ENCODE measurements at regions not wholly inside any gene's neighbourhood (a gene's known extent, or its start where the extent isn't known, plus 50 kb on each side); places are given as distances from the start of the nearest gene placed in this dataset.
A peak's percentile ranks its signal among the peaks of the same experiment; 100 is the strongest.
"Not testable (repeated sequence)": the region's sequence is repeated elsewhere in the genome, so short reads cannot be mapped to it uniquely, and the experiment has no call there.

DNA sequence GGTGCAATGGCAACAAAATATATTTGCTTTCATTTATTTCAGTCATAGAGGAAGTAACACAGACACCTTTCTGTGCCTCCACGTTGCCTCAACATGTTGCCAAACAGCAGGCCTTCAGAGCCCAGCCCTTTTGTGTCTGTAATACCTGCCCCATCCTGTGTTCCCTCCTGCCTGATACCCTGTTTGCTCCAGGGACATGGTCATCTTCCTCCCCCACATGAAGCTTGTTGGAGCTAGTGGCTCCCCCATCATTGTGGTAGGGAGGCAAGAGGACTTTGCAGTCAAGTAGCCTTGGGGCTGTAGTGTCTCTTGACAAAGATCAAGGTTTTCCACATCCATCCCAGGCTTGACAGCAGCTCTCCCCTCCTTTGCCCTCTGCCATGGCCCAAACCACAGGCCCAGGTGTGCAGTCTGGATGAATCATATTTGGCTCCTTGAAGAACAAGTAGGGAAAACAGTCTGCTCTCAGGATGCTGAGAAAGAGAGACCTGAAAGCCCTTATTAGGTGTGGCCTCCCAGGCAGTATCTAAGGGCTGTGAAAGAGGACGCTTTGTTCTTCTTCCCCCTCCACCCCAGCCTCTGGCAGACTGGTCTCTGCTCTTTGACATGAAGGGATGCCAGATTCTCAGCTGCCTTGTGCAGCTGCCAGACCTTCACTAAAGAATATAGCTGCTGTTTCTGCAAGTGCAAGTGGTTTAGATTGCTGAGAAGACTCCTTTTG, 329.0 kb downstream of the C12orf75 start:
- DNase-seq = no peak

DNA sequence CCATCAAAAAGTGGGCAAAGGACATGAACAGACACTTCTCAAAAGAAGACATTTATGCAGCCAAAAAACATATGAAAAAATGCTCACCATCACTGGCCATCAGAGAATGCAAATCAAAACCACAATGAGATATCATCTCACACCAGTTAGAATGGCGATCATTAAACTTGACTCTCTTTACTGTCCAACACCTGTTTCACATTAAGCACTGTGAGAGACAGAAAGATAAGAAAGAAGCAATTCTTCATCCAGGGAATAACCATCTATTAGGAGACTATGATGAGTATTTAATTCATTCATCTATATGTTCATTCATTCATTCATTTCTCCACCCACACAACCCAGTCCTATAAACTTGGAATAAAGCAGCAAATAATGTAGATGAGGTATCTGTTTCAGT, 334.3 kb downstream of the C12orf75 start:
- not testable (repeated sequence) for DNase-seq

DNA sequence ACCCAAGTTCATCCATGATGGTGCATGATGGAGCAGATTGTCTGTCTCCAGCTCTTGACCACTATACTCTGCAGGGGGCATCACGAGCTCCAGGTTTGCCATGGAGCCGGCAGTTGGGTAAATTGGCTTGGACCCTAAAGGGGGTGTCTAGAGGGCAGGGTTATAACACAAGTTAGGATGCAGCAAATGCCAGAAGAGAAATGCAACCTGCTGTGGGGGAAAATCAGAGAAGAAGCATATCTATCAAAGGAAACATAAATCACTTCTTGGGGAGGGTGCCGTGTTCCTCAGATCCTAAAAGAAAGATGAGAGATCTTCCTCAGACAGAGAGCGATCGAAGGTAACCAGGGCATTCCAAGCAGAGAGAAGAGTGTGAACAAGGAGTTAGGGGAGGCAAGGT, 334.9 kb downstream of the C12orf75 start:
- no peak for DNase-seq

DNA sequence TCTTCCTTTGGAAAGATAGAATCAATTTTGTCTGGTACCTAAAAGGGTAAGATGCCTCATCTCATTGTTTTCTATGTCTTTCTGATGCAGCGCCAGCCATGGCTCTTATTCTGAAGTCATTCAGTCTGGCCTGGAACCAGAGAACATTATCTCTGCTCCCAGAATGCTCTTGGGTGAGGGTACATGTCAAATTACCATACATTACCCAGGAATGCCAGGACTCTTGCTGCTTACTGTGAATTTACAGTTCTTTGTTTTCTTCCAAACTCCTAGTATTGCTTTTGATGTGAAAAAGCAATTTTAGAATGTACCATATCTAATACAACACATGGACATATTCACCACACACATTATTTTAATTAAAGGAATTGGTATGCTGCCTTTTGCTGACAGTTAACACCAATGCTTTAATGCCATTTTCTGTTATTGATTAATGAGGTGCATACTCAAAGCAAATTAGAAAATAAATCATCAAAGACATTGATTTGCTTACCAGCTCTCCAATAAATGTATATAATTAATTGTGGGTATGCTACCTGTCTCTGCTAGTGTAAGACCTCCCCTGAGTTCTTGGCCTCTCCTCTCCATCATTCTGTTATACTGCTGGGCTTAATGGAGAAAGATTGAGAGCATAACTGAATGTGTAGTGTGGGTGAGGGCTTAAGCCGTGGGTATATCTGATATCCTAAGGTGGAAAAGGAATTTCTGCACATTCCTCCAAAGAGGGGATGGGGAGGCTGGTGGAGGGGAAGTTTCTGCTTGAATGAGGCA, 337.7 kb downstream of the C12orf75 start:
- no peak for DNase-seq

DNA sequence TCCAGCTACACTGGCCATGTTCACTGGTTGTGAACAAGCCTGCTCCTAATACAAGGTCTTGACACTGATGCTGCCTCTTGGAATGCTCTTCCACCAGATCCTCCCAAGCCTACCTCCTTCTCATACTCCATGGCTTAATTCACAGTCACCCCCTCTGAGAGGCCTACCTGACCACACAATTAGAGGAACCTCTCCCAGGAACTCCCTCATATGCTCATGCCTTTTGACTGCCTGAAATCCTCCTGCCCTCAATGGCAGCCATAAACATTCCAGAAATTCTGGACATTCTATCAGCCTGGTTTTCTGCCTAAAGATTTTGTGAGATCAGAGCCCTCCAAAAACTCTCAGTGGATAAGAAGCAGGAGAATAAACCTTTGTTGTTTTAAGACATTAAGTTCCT, 340.2 kb downstream of the C12orf75 start:
- DNase-seq = no peak

DNA sequence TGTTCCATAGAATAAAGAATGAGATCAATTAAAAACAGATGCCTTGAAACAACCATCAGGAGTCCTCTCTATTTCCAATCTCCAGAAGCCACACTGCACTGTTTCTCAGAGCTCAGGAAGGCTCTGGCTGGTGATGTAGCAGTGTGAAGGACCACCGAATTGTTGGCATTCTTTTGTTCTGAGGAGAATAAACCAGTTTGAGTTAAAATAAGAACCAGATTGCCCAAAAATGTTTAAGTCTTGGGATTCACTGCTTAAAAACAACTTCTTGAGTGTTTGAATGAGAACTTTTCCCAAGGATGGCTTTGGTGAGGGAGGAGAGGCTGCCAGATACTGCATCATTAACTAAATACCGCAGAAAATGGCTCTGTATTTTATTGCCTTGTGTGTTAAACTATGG, 341.2 kb downstream of the C12orf75 start:
- DNase-seq = no peak

DNA sequence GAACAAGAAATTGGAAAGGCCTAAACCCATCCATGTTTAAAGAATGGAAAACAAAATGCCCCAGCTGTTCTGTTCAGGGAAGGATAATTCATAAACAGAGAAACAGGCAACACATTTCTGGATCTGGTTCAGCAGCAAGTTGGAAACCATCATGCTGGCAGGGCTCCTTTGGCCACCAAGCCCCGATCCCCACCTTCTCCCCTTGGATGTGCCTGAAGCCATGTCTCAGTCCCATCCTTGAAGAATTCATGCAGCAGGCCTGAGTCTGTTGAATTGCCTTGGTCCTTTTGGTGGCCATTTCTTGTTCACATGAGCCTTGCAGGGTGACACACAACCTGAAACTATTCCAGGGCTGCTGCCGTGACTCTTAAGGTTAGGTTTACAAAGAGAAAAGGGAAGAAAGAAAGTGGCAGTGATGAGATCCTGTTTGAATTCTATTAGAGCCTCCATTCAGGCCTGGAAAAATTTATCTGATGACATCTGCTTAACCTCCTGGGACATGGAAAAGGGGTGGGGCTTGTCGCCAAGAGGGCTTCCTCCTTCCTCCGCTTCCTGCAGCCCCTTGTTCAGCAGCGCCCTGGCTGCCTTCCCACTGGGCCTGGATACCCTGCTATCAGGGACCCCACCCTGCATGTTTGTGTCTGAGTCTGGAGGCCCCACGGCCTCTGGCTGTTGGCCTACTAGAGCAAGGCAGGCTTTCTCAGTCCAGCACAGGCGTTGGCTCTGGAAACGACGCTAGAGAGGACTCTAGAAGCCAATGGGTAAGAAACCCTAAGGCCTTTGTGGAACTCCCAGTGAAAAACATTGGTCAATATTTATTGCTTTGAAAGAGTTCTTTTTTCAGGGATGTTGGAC, 341.9 kb downstream of the C12orf75 start:
- no peak for DNase-seq

DNA sequence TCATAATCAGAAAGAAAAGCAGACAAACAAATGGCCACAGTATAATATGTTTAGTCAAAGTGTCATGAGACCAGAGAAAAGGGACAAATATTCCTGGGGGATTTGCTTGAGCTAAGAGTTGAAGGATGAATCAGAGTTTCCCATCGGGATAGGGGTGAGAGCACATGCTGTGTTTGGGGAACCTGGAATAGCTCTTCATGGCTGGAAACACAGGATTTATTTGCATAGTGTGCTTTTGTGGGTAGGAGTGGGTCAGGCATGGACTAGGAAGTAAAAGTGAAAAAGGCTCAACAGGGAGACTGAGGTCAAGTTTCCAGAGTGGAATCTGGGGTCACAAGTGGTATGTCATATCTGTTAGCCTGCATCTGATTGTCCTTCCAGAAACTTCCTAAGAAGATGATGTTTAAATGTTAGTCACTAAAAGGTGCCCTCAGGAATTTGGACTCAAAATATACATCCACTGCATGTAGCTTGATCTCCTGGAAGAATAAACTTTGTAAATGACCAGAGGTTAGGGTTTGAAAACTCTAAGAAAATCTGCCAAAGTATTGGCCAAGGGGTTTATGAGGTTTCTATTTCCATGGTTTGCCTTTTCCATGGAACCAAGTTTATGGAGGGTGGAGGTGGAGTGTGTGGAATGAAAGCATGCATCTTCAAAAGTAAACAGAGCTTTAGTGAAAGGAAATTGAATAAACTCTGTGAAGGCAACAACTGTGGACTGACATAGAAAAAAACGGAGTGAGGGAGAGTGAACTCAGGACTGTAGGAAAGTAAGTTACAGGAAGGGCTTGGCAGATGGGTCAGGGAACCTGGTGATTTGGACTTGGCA, 344.6 kb downstream of the C12orf75 start:
- no peak for DNase-seq

DNA sequence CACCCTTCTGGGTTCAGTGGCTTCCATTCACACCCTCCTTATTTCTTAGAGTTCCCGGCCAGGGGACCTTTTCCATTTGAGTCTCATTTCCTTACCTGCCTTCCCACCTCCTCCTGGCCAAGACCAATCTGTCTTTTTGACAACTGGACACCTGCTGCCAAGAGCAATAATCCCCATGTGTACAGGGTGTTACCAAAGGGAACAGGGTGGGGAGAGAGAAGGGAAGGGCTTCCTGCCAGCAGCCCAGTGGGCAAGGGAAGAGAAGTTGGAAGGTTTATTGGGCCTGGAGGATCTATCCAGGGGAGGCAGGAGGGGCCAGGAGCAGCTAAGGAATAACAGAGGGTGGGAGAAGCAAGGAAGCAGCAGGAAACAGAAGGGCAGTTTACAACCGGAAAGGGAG, 346.2 kb downstream of the C12orf75 start:
- no peak for DNase-seq

DNA sequence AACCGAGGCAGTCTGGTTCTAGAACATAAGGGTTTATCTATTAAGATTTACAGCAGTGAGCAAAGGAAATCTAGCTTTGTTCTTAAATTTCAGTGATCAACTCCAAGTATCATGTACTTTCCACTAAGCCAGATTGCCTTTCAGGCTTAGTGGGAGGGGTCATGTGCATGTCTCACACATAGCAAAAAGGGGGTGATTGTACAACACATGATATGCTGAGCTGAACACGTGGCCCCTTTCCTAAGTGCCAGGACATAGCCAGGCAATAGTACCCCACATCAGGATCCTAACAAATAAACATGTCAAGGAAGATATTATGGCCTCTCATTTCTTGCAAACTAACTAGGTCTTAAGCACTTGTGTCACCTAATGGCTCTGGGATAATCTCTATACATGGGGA, 347.2 kb downstream of the C12orf75 start:
- no peak for DNase-seq

DNA sequence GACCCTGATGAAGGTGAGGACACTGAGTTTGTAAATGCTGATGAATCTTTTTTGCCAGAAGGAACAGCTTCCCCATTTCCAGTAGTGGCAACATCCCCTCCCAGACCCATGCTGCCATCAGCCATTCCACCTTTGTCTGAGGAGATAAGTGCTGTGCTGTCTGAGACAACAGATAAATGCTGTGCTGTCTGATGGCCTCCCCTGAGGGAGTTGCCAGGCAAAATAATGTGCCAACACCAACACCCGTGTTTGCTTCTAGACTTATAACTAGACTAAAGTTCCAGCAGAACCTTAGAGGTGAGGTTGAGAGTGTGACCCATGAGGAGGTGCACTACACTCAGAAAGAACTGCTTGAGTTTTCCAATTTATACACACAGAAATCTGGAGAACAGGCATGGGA, 349.5 kb downstream of the C12orf75 start:
- no peak for DNase-seq

DNA sequence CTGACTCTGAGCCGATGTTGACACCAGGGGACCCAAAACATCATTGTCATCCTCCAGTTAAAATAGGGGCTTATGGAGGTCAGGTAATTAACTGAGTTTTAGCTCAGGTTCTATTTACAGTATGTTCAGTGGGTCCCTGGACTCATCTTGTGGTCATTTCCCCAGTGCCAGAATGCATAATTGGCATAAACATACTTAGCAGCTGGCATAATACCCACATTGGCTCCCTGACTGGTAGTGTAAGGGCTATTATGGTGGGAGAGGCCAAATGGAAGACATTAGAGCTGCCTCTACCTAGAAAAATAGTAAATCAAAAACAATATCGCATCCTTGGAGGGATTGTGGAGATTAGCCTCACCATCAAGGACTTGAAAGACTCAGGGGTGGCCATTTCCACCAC, 350.9 kb downstream of the C12orf75 start:
- no peak for DNase-seq

DNA sequence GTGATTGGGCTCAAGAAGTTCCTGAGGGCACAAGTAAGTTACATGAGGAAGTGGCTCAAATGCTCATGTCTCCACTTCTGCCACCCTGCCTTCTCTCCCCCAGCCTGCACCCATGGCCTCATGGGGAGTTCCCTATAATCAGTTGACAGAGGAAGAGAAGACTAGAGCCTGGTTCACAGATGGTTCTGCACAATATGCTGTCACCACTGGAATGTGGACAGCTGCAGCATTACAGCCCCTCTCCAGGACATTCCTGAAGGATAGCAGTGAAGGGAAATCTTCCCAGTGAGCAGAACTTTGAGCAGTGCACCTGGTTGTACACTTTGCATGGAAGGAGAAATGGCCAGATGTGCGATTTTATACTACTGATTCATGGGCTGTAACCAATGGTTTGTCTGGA, 352.3 kb downstream of the C12orf75 start:
- DNase-seq = not testable (repeated sequence)

DNA sequence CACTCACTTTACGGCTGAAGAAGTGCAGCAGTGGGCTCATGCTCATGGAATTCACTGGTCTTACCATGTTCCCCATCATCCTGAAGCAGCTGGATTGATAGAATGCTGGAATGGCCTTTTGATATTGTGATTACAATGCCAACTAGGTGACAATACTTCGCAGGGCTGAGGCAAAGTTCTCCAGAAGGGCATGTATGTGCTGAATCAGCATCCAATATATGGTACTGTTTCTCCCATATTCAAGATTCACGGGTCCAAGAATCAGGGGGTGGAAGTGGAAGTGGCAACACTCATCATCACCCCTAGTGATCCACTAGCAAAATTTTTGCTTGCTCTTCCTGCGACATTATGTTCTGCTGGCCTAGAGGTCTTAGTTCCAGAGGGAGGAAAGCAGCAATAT, 353.3 kb downstream of the C12orf75 start:
- DNase-seq = not testable (repeated sequence)

DNA sequence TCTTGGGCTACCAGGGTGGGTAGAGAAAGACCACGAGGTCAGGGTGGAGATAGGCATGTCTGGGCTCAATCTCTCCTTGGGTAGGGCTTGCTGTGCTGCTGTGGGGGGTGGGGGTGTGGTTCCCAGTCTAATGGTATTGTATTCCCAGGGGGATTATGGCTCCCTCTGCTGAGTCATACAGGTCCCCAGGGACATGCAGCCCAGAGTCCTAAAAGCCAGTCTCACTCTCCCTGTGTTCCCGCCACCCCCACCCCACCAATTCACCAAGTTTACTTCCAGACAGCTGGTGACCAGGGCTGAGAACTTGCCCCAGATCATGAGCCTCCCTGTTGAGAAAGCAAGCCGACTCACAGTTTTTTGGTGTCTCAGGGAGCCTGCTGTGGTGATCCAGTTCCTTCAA, 367.6 kb downstream of the C12orf75 start:
- no peak for DNase-seq

DNA sequence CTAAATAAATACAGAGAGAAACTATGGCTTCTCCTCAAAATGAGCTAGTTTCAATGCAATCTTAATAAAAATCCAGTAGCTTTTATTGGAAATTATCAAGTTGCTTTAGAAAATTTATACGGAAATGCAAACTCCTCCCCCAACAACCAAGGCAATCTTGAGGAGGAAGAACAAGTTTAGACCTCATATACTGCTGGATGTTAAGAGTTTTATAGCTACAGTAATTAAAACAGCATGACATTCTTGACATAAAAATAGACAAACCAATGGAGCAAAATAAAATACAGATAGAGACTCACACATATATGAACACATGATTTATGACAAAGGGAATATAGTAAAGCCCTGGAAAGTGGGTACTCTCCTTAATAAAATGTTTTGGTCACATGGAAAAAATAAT, 368.7 kb downstream of the C12orf75 start:
- DNase-seq = no peak

DNA sequence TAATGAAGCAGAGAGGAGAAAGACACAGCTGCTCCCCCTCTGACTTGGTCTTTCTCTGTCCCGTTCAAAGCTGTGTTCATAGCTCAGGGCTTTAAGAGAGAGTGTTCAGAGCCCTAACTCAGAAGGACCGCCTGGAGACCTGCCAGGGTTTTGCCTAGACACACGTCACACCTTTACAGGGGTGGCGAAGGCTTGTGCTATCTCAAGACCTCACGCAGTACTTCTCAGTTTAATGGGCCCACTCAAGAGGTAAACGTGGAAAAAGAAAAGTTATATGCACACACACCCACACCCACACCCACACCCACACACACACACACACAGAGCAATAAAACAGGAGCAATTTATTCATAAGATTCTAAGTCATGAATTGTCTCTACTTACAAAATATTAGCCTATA, 374.3 kb downstream of the C12orf75 start:
- DNase-seq = no peak

DNA sequence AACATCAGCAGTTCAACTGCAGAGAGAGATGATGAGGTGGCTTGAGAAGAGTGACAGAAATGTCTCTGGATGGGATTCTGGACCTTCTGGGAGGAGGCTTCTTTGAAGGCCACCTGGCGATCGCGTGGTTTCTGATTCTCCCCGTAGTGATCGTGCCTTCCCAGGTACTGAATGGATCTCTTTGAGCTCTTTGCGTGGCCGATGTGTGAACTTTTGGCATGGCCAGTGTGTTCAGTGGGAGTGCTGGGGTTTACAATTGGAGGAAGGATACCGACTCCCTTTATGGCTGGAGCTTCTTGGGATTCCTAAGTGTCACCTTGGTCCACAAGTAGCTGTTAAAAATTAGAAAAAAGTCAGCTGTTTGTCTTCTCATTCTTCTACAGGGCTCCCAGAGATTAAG, 374.7 kb downstream of the C12orf75 start:
- DNase-seq = no peak

DNA sequence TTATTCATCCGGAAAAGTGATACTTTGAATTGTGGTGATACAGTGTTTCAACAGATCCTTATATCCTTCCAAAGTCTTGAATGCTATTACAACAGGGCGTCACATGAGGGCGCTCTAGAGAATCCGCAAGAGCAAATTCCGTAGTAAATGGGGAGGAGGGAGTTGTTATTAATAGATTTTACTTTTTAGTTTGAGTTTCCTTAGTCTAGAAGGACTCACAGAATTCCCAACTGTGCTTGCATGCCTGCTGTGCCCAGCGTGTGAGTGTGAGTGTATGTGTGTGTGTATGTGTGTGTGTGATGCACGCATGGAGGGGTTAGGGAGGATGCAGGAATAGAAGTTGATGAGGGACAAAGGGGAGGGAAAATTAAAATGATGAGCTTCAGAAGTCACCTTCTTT, 375.3 kb downstream of the C12orf75 start:
- DNase-seq = peak; percentile 4 to 45

DNA sequence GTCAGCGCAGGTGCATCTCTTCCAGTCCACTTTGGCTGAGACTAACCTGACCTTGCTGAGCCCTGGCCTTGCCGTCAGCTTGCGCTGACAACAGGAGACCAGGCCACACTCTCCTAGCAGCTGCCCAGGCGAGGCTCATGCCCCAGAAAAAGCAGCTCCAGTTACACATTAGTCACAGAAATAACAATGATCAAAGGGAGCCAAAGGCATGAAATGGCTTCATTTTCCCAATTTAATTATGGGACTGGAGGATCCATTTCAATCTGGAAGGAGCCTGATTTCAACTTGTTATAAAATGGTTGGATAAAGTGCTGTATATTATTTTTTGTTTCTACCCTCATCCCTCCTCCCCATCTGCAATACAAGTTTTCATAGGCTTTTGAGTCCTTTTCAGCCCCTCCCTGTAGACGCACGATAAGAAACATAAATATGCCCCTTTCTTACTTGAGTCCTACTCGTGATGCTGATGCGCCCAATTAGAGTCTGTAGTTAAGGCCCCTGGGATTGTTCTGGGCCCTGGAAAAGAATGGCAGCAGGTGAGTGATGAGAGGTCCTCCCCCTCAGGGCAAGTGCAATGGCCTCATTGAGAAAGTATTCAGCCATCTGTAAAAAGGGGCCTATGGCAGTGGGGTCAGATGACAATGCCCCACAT, 376.0 kb downstream of the C12orf75 start:
- DNase-seq = no peak

DNA sequence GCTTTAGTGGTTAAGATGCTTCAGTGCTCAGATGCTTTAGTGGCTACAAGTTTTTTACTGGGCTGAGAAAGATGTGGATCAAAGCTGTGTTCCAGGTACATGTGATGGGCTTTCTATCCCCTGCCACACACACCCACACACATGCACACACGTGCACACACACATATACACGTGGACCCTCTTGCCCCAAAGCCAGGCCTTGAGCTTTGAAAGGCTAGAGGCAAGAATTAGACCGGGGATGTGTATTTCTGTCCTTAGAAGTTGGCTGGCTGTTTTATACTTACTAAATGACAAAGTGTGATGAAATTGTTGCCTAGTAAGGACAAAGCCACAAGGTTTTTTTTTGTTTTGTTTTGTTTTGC, 376.5 kb downstream of the C12orf75 start:
- no peak for DNase-seq

DNA sequence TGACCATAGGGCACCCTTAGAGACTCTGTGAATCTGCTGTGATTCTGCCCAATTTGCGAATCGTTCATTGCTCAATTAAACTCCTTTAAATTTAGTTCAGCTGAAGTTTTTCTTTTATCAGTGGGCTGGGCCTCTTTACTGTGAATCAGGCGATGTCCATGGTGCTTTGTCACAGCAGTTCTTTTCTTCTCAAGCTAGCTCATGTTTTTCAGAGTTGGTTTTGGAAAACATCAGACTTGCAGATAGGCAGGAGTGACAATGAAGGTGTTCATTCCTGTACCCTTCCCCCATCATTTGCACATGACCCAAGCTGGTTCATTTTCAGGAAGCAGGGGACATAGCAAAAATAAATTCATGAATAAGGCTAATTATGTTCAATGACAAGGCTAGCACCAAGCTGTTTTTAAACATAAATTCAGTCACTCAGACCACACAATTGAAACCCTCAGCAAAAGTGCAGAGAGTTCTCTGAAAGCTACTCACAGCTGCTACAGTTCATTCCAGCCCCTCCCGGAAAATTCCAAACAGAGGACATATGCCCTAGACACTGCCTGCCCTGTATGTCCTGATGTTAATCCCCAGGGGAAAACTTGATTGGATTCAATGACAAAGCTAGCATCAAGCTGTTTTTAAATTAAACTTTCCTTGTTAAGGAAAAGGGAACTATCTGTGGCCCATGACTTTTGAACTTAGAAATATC, 383.3 kb downstream of the C12orf75 start:
- DNase-seq = no peak

Data from inflammatory macrophage treated with lipopolysaccharide for 1 hour (primary cell).